Liver (tissue), 8 donors: ENCODE measurements at regions not wholly inside any gene's neighbourhood (a gene's known extent, or its start where the extent isn't known, plus 50 kb on each side); places are given as distances from the start of the nearest gene placed in this dataset.
"Not testable (repeated sequence)": the region's sequence is repeated elsewhere in the genome, so short reads cannot be mapped to it uniquely, and the experiment has no call there.

ENCODE experiments used
- DNase-seq: peaks from one replicate; pipeline ENCODE4 v3.0.0-alpha.2; 2017; ENCODE audit warnings: low spot score
- H3K27ac ChIP-seq, 2 donors: one replicate each; pipeline ENCODE4 v1.7.0; 2013; ENCODE audit warnings: inconsistent platforms in 2 of 2, low read length in 2 of 2, control low read depth in 1 of 2, low read depth in 1 of 2, mild to moderate bottlenecking in 1 of 2
- H3K27me3 ChIP-seq, 4 donors: one replicate each; pipeline versions ENCODE4 v1.6.1 to v1.7.0; 2013; ENCODE audit warnings: low read length in 3 of 4, inconsistent platforms in 1 of 4, mild to moderate bottlenecking in 1 of 4, moderate library complexity in 1 of 4; ENCODE audit not compliant: control insufficient read depth in 4 of 4, insufficient read depth in 4 of 4
- H3K36me3 ChIP-seq, 4 donors: one replicate each; pipeline versions ENCODE4 v1.6.1 to v1.7.0; 2013; ENCODE audit warnings: low read length in 3 of 4, mild to moderate bottlenecking in 3 of 4, low read depth in 1 of 4, moderate library complexity in 1 of 4; ENCODE audit not compliant: control insufficient read depth in 4 of 4, insufficient read depth in 3 of 4
- H3K4me1 ChIP-seq, 4 donors: one replicate each; pipeline versions ENCODE4 v1.6.1 to v1.7.0; 2013; ENCODE audit warnings: low read length in 3 of 4, mild to moderate bottlenecking in 3 of 4, moderate library complexity in 1 of 4; ENCODE audit not compliant: control insufficient read depth in 4 of 4, insufficient read depth in 4 of 4
- H3K4me3 ChIP-seq, 3 donors: one replicate each; pipeline versions ENCODE4 v1.6.1 to v1.7.0; 2013; ENCODE audit warnings: low read length in 3 of 3, control low read depth in 1 of 3, low read depth in 1 of 3, mild to moderate bottlenecking in 1 of 3
- H3K9ac ChIP-seq, 2 donors: one replicate each; pipeline ENCODE4 v1.7.0; 2013; ENCODE audit warnings: low read length in 2 of 2, mild to moderate bottlenecking in 2 of 2, moderate library complexity in 2 of 2, control low read depth in 1 of 2, low read depth in 1 of 2
- H3K9me3 ChIP-seq, 4 donors: one replicate each; pipeline versions ENCODE4 v1.6.1 to v1.7.0; 2013; ENCODE audit warnings: low read length in 3 of 4; ENCODE audit not compliant: control insufficient read depth in 4 of 4
- EGR1 ChIP-seq, 2 donors: IDR thresholded peaks; 2 replicates each; pipeline ENCODE4 v1.6.1; 2016 to 2018; ENCODE audit warnings: antibody characterized with exemption in 2 of 2, low read depth in 2 of 2
- FOXA1 ChIP-seq: IDR thresholded peaks from 2 replicates; pipeline ENCODE4 v1.6.1; 2016; ENCODE audit warnings: antibody characterized with exemption
- GABPA ChIP-seq, 2 donors: IDR thresholded peaks in 1 of 2; conservative IDR thresholded peaks in 1 of 2; 2 replicates each; pipeline ENCODE4 v1.6.1; 2016; ENCODE audit warnings: antibody characterized with exemption in 2 of 2, mild to moderate bottlenecking in 1 of 2, moderate library complexity in 1 of 2
- HNF4A ChIP-seq, 2 donors: conservative IDR thresholded peaks; 2 replicates each; pipeline ENCODE4 v1.6.1; 2016; ENCODE audit warnings: antibody characterized with exemption in 2 of 2, mild to moderate bottlenecking in 2 of 2
- HNF4G ChIP-seq: IDR thresholded peaks from 2 replicates; pipeline ENCODE4 v1.6.1; 2016; ENCODE audit warnings: antibody characterized with exemption
- JUND ChIP-seq, 2 donors: IDR thresholded peaks; 2 replicates each; pipeline ENCODE4 v1.6.1; 2016; ENCODE audit warnings: antibody characterized with exemption in 2 of 2
- RAD21 ChIP-seq, 2 donors: IDR thresholded peaks; 2 replicates each; pipeline ENCODE4 v1.6.1; 2016; ENCODE audit warnings: antibody characterized with exemption in 2 of 2, mild to moderate bottlenecking in 2 of 2
- RXRA ChIP-seq, 2 donors: IDR thresholded peaks; 2 replicates each; pipeline ENCODE4 v1.6.1; 2017 to 2018; ENCODE audit warnings: antibody characterized with exemption in 2 of 2, mild to moderate bottlenecking in 1 of 2
- SP1 ChIP-seq: IDR thresholded peaks from 2 replicates; pipeline ENCODE4 v1.6.1; 2018; ENCODE audit warnings: antibody characterized with exemption, mild to moderate bottlenecking
- WGBS: extraction: QIAGEN DNeasy Blood & Tissue Kit; methylation state at CpG from one replicate; pipeline ENCODE4 v1.1.7; 2013; 5-methylcytosine and 5-hydroxymethylcytosine counted together
- TF ChIP-seq, protein P1 (sequence below): IDR thresholded peaks from 2 replicates; pipeline ENCODE4 v1.6.1; 2016; ENCODE audit warnings: antibody characterized with exemption, mild to moderate bottlenecking
- TF ChIP-seq, protein P2 (sequence below): fragments of 150-350 bp; IDR thresholded peaks from 2 replicates; pipeline ENCODE4 v1.5.1; 2017; ENCODE audit warnings: improper control_type of control experiment, low read depth, low read length; ENCODE audit not compliant: missing input control
- TF ChIP-seq, protein P3 (sequence below): IDR thresholded peaks from 2 replicates; pipeline ENCODE4 v1.6.1; 2016; ENCODE audit warnings: antibody characterized with exemption
- TF ChIP-seq, protein P4 (sequence below): IDR thresholded peaks from 2 replicates; pipeline ENCODE4 v1.6.1; 2016; ENCODE audit warnings: antibody characterized with exemption
- TF ChIP-seq, protein P5 (sequence below): IDR thresholded peaks from 2 replicates; pipeline ENCODE4 v1.6.1; 2016; ENCODE audit warnings: antibody characterized with exemption
- donor health status: healthy.
- donor health status: healthy.
- donor health status: healthy.
- donor health status: healthy.
- donor health status: healthy.

DNA sequence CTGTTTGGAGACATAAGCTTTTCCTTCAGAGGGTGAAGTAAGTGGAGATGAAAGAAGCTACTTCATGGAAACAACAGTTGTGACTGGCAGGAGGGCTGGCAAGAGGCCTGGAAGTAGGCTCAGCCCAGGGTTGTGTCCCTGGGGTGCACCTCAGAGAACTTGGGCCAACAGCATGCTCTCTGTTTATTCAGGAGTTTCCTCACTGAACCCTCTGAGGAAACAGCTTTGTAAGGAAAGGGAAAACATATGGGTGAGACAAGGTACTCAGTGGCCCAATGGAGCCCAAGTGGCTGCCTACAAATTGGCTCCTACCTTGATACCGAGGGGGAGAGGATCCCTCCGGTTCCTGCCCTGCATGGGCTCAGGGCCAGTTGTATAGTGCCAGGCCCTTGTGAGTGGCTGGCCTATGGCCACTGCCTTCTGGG is 115.5 kb upstream of the ITGA6 start:
- TF ChIP-seq HNF4G (no peak), FOXA1 (no peak), GABPA (IDR thresholded peaks at IDR 0.05 in 1 of 2, conservative IDR thresholded peaks at IDR 0.05 in 1 of 2) (no peak), RAD21 (IDR thresholded peaks at IDR 0.05) (no peak)
- TF ChIP-seq, protein P1, sequence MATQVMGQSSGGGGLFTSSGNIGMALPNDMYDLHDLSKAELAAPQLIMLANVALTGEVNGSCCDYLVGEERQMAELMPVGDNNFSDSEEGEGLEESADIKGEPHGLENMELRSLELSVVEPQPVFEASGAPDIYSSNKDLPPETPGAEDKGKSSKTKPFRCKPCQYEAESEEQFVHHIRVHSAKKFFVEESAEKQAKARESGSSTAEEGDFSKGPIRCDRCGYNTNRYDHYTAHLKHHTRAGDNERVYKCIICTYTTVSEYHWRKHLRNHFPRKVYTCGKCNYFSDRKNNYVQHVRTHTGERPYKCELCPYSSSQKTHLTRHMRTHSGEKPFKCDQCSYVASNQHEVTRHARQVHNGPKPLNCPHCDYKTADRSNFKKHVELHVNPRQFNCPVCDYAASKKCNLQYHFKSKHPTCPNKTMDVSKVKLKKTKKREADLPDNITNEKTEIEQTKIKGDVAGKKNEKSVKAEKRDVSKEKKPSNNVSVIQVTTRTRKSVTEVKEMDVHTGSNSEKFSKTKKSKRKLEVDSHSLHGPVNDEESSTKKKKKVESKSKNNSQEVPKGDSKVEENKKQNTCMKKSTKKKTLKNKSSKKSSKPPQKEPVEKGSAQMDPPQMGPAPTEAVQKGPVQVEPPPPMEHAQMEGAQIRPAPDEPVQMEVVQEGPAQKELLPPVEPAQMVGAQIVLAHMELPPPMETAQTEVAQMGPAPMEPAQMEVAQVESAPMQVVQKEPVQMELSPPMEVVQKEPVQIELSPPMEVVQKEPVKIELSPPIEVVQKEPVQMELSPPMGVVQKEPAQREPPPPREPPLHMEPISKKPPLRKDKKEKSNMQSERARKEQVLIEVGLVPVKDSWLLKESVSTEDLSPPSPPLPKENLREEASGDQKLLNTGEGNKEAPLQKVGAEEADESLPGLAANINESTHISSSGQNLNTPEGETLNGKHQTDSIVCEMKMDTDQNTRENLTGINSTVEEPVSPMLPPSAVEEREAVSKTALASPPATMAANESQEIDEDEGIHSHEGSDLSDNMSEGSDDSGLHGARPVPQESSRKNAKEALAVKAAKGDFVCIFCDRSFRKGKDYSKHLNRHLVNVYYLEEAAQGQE: no peak
- no peak for DNase-seq
- 91% methylated on average over 2 of the region's 2 CpGs for WGBS
- Histone ChIP-seq H3K9ac (no peak overlapping the region), H3K36me3 (no peaks in the 10 kb centered on the region), H3K4me3 (no peak overlapping the region), H3K27me3 (no peaks in the 10 kb centered on the region), H3K4me1 (no peaks in the 10 kb centered on the region), H3K27ac (no peak overlapping the region), H3K9me3 (no peaks in the 10 kb centered on the region)

DNA sequence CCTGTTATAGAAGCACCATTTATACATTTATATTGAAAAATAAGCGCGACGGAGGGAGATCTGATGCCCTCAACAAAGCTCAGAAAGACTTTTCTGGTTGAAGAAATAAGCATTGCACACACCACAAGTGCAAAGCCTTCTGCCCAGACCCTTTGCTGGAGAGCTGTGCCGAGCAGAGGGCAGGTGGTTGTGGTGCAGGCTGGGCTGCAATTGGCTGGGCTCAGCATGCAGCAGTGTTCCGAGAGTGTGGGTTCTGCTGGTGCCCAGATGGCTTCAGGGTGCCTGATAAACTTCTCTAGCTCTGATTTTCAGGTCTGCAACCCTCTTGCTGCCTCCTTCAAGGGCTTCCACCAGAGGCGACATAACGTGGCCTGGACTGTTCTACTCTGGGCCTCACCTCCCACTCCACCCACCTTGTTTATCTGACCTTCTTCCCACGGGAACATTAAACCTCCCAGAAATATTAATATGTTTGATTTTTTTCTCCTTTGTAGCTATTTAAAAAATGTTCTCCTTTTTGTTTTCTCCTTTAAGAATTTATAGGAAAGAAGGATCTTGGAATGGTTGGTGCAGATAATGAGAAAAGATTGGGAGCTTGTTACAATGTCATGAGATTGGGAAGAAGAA is 113.6 kb upstream of the ITGA6 start:
- H3K4me3 ChIP-seq: no peak overlapping the region
- H3K27me3 ChIP-seq: no peaks in the 10 kb centered on the region
- TF ChIP-seq EGR1 (IDR thresholded peaks at IDR 0.05; ENCODE audit: low read depth in 2 of 2) (no peak), FOXA1 (no peak), HNF4G (no peak), RAD21 (IDR thresholded peaks at IDR 0.05) (no peak), RXRA (IDR thresholded peaks at IDR 0.05) (no peak), JUND (IDR thresholded peaks at IDR 0.05) (no peak), HNF4A (conservative IDR thresholded peaks at IDR 0.05) (no peak), SP1 (no peak)
- TF ChIP-seq, protein P2, sequence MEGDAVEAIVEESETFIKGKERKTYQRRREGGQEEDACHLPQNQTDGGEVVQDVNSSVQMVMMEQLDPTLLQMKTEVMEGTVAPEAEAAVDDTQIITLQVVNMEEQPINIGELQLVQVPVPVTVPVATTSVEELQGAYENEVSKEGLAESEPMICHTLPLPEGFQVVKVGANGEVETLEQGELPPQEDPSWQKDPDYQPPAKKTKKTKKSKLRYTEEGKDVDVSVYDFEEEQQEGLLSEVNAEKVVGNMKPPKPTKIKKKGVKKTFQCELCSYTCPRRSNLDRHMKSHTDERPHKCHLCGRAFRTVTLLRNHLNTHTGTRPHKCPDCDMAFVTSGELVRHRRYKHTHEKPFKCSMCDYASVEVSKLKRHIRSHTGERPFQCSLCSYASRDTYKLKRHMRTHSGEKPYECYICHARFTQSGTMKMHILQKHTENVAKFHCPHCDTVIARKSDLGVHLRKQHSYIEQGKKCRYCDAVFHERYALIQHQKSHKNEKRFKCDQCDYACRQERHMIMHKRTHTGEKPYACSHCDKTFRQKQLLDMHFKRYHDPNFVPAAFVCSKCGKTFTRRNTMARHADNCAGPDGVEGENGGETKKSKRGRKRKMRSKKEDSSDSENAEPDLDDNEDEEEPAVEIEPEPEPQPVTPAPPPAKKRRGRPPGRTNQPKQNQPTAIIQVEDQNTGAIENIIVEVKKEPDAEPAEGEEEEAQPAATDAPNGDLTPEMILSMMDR: no peak
- TF ChIP-seq, protein P3, sequence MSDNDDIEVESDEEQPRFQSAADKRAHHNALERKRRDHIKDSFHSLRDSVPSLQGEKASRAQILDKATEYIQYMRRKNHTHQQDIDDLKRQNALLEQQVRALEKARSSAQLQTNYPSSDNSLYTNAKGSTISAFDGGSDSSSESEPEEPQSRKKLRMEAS: no peak
- TF ChIP-seq, protein P4, sequence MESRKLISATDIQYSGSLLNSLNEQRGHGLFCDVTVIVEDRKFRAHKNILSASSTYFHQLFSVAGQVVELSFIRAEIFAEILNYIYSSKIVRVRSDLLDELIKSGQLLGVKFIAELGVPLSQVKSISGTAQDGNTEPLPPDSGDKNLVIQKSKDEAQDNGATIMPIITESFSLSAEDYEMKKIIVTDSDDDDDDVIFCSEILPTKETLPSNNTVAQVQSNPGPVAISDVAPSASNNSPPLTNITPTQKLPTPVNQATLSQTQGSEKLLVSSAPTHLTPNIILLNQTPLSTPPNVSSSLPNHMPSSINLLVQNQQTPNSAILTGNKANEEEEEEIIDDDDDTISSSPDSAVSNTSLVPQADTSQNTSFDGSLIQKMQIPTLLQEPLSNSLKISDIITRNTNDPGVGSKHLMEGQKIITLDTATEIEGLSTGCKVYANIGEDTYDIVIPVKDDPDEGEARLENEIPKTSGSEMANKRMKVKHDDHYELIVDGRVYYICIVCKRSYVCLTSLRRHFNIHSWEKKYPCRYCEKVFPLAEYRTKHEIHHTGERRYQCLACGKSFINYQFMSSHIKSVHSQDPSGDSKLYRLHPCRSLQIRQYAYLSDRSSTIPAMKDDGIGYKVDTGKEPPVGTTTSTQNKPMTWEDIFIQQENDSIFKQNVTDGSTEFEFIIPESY: no peak
- TF ChIP-seq, protein P1: no peak
- TF ChIP-seq, protein P5, sequence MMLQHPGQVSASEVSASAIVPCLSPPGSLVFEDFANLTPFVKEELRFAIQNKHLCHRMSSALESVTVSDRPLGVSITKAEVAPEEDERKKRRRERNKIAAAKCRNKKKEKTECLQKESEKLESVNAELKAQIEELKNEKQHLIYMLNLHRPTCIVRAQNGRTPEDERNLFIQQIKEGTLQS: no peak
- 83% methylated on average over 8 of the region's 8 CpGs for WGBS
- H3K4me1 ChIP-seq: no peaks in the 10 kb centered on the region
- no peaks in the 10 kb centered on the region for H3K9me3 ChIP-seq
- no peak overlapping the region for H3K9ac ChIP-seq
- H3K27ac ChIP-seq: no peak overlapping the region
- DNase-seq: no peak
- H3K36me3 ChIP-seq: no peaks in the 10 kb centered on the region

DNA sequence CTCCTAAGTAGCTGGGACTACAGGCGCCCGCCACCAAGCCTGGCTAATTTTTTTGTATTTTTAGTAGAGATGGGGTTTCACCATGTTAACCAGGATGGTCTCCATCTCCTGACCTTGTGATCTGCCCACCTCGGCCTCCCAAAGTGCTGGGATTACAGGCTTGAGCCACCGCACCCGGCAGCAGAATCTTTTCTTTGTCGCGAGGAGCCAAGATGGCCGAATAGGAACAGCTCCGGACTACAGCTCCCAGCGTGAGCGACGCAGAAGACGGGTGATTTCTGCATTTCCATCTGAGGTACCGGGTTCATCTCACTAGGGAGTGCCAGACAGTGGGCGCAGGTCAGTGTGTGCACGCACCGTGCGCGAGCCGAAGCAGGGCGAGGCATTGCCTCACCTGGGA is 112.3 kb upstream of the ITGA6 start:
- not testable (repeated sequence) for H3K9me3 ChIP-seq, H3K9ac ChIP-seq, DNase-seq, H3K27me3 ChIP-seq, H3K4me1 ChIP-seq, H3K4me3 ChIP-seq, H3K36me3 ChIP-seq, H3K27ac ChIP-seq
- WGBS: 96% methylated on average over 13 of the region's 21 CpGs
